NCI-H345 (cell line): ENCODE measurements at regions not wholly inside any gene's neighbourhood (a gene's known extent, or its start where the extent isn't known, plus 50 kb on each side); places are given as distances from the start of the nearest gene placed in this dataset.

Experiments used
- DNase-seq: peaks from one replicate; lab custom pipeline; 2025; lab: John Stamatoyannopoulos, UW

- DNase-seq, result no peak
Measured at GRCh38 chr18:22467760-22468553, 50.2 kb upstream of the CTAGE1 start.

DNA sequence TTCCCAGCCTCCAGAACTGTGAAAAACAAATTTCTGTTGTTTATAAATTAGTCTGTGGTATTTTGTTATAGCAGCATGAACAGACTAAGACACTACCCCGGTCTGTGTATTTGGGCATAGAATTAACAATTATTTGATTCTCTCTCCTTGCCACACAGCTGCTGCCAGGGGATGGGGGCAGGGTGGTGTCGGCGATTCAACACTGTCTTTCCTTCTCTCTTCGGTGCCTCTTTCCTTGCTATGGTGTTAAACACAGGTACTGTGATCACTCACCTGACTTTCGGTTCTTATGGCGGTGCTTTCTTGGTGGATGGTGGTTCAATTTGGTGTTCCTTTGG, 50.8 kb upstream of the CTAGE1 start:
- DNase-seq, result no peak

GRCh38 chr18:22469061-22469734, 51.5 kb upstream of the CTAGE1 start:
- no peak for DNase-seq

GRCh38 chr18:22469926-22470247, 52.2 kb upstream of the CTAGE1 start:
- DNase-seq, result no peak

- no peak for DNase-seq
Measured at GRCh38 chr18:22470248-22471235, 52.8 kb upstream of the CTAGE1 start.

GRCh38 chr18:22471546-22472131, 53.9 kb upstream of the CTAGE1 start:
- DNase-seq, result no peak

DNA sequence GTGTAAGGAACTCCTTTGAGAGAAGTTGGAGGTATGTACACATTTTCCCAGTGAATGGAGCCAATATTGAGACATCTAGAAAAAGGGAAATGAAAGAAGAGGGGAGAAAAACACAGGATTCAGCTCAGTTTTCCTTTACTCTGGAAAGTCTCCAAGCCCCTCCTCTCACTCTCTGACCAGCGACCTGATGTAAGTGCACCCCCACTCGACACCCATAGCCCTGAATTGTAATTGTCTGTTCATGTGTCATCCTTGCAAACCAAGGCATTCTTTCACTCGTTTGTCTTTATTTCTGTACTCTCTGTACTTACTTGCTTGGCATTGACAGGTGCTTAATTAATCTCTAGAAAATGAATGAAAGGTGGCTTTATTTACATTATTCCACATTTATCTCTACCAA, 55.7 kb upstream of the CTAGE1 start:
- DNase-seq, result no peak

- DNase-seq, result no peak
Measured at GRCh38 chr18:22475426-22476100, 57.8 kb upstream of the CTAGE1 start.

- no peak for DNase-seq
Measured at GRCh38 chr18:22477222-22477621, 59.5 kb upstream of the CTAGE1 start.

DNA sequence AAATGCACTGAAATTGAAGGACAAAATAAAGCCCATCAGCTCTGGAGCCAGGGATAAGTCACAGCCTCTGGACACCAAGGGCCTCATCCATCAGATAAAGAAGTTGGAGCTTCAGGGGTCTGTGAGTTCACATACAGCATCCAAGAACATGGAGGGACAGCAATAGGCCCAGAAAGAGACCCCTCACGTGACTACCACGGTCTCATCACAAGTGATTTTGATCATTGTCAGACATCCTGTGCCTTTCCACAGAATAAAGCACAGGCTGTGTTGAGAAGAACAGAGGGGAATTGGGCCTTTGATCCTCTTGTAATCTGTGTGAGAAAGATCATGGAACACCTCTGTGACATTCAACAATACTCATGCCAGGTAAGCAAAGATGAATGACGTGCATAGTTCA, 65.2 kb upstream of the CTAGE1 start:
- no peak for DNase-seq

DNA sequence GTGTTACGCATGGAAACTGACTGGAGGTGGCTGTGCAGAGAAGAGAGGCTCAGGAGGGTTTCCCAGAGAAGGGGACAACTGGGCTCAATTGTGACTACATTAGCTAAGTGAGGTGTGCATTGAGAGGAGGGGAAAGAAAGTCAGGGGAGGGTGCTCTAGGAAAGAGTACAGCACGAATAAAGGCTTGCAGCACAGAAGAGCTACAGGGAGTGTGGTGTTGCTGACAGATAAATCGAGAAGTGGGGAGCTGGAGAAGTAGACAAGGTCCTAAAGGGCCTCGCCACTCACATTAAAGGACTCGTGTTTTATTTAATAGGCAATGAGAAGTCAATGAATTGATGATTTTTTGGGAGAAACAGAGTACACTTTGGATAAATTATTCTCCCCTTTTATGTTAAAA, 65.7 kb upstream of the CTAGE1 start:
- DNase-seq, result no peak

DNA sequence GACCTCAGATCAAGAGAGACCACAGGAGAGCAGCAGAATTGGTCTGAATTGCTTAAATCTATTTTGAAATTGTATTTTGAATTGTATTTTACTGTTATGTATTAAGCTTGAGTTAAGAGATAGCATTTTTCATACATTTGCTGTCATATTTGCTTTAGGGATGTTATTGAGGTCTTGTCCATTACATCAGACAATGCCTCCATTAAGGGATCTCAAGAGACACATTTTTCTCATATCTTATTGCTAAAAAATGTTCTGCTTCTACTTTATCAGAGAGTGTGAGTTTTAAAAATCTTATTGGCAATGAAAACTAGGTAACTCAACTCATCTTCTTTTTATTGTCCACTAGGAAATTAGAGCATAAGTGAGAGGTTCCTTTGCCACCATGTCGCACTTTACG, 66.8 kb upstream of the CTAGE1 start:
- DNase-seq, result no peak

DNA sequence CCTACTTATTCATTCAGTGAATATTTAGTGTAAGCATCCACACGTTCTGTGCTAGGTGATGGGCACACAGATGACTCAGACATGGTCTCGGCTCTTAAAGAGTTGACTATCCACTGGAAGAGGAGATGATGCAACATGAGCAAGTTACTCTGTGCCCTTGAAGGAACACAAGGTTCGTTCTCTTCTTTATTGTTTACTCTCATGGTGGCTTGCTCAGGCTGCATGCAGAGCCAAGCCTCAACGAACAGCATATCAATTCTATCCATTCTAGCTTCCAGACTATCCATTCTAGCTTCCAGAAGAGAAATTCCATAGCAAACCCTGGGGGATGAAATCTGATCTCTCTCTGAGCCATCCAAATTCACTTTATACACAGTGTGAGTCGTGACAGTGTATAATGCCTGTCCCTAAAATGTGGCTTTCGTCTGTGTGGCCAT, 68.1 kb upstream of the CTAGE1 start:
- no peak for DNase-seq

- DNase-seq, result no peak
Measured at GRCh38 chr18:22486667-22487066, 69.0 kb upstream of the CTAGE1 start.

- no peak for DNase-seq
Measured at GRCh38 chr18:22488554-22488953, 70.8 kb upstream of the CTAGE1 start.

DNA sequence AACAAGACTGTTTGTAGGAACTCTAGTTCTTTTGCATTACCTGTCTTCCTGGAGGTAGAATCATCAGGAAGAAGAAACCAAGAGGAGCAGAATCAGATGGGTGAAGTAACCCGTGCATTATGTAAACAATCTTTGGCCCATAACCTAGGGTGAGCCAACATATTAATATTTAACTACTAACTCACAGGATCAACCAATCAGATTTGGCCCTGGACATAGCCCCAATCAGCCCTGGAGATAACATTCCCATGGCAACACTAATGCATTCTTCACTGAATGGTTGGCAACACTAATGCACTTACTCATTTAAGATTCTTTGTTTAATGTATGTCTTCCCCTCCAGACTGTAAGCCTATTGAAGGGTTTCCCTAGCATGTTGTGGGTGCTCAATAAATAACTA, 72.0 kb upstream of the CTAGE1 start:
- no peak for DNase-seq

- no peak for DNase-seq
Measured at GRCh38 chr18:22490429-22490846, 72.7 kb upstream of the CTAGE1 start.

- DNase-seq, result no peak
Measured at GRCh38 chr18:22493255-22493654, 75.5 kb upstream of the CTAGE1 start.

GRCh38 chr18:22493940-22494339, 76.2 kb upstream of the CTAGE1 start:
- DNase-seq, result no peak

- no peak for DNase-seq
Measured at GRCh38 chr18:22494771-22495170, 77.1 kb upstream of the CTAGE1 start.

DNA sequence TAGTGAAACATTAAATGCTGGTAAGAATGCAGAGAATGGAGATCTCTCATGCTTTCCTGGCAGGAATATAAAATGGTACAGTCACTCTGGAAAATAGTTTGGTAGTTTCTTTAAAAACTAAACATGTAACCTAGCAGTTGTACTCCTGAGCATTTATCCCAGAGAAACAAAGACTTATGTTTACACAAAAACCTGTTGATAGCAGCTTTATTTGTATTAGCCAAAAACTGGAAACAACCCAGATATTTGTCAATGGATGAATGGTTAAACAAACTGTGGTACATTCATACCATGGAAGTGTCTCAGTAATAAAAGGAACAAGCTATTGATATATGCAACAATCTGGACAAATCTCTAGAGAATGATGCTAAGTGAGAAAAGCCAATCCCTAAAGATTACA, 81.7 kb upstream of the CTAGE1 start:
- DNase-seq, result no peak

DNA sequence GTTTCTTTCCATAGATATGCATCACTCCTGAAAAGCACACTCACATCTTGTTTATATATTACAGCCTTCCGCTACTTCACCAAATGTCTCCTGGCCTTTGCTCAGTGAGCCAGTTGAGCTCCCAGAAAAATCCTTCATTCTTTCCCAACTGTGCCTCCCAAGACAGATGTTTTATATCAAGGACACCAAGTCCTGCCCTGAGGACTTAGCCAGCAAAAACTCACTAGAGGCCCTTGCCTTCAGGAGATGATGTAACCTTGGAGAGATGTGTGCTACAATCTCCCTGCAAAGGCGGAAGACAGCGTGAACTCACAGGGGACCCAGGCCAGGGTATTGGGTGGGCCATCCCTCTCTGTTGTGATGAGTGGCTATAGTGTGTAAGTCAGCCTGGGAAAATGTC, 86.1 kb upstream of the CTAGE1 start:
- no peak for DNase-seq
